ENCODE measurements at regions not wholly inside any gene's neighbourhood (a gene's known extent, or its start where the extent isn't known, plus 50 kb on each side); places are given as distances from the start of the nearest gene placed in this dataset.

DNA sequence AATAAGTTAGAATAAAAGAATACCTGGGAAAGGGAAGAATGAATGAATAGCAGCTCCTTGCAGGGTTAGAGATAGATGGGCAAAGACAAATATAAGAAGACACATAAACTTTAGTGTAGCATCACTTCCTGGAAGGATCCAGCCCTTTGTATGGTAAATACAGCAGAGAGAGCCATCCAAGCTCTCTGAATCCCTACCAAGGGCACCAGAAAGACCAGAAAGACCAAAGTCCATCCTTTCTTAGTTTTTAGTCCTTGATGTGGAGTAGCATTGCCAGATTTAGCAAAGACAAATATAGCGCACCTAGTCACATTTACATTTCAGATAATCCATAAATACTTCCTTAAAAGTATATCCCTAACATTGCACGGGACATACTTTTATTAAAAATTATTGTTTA, 56.1 kb upstream of the C9orf72 start:
- peaks cover 5% of the 10 kb centered on the region for H3K27me3 Mint-ChIP-seq (ENCODE audit: low read depth)
- Histone ChIP-seq H3K79me1 (ENCODE audit: insufficient read depth, low read depth, low read length, poor library complexity, severe bottlenecking) (no peaks in the 10 kb centered on the region), H4K8ac (replicated peaks; ENCODE audit: insufficient read length, low read depth, low read length) (no peak overlapping the region), H2BK15ac (ENCODE audit: low read depth, low read length) (no peak overlapping the region), H3K9me3 (ENCODE audit: control insufficient read depth, low read depth, low read length) (no peaks in the 10 kb centered on the region), H4K20me1 (ENCODE audit: control insufficient read depth, insufficient read depth, insufficient read length) (no peaks in the 10 kb centered on the region), H3K4ac (ENCODE audit: low read depth, low read length) (no peak overlapping the region), H4K91ac (ENCODE audit: insufficient read length, low read depth, low read length) (no peak overlapping the region), H3K27me3 (ENCODE audit: insufficient read depth, low read length) (no peaks in the 10 kb centered on the region), H2BK5ac (ENCODE audit: insufficient read length, low read length) (no peak overlapping the region), H2BK120ac (ENCODE audit: low read depth, low read length, poor library complexity, severe bottlenecking) (no peak overlapping the region), H3K14ac (ENCODE audit: insufficient read depth, low read length) (no peak overlapping the region), H3K18ac (ENCODE audit: insufficient read length, low read depth, low read length) (no peak overlapping the region), H3K56ac (ENCODE audit: insufficient read length, low read depth, low read length) (no peak overlapping the region), H2AK5ac (ENCODE audit: insufficient read length, low read length) (no peak overlapping the region), H3K23me2 (ENCODE audit: insufficient read length, low read depth, low read length, poor library complexity, severe bottlenecking) (no peaks in the 10 kb centered on the region), H3K4me2 (ENCODE audit: insufficient read depth, insufficient read length, low read length) (no peak overlapping the region), H3K27ac (ENCODE audit: insufficient read length, low read depth, low read length) (no peak overlapping the region), H3K9ac (ENCODE audit: extremely low read depth, insufficient read length, low read length) (no peak overlapping the region), H3K4me1 (ENCODE audit: insufficient read depth, low read length) (0 out of 2 replicates have a peak, but pooled peaks cover 3% of the 10 kb centered on the region), H3K79me2 (ENCODE audit: insufficient read depth, low read length) (no peaks in the 10 kb centered on the region), H2BK20ac (ENCODE audit: low read depth, low read length, poor library complexity, severe bottlenecking) (no peak overlapping the region), H2BK12ac (ENCODE audit: insufficient read length, low read depth, low read length) (no peak overlapping the region), H4K5ac (ENCODE audit: insufficient read length, low read depth, low read length) (no peak overlapping the region), H3T11ph (ENCODE audit: low read length) (no peak overlapping the region), H2AFZ (ENCODE audit: low read length) (no peak overlapping the region), H3K23ac (ENCODE audit: insufficient read length, low read depth, low read length) (no peak overlapping the region)
- DNase-seq = no peak
- no peak overlapping the region for H3K27ac Mint-ChIP-seq
- WGBS (ENCODE audit: extremely low coverage, insufficient read length, low lambda C conversion rate) = no CpG with 5 or more reads among the region's 2 CpGs
- H3K4me1 Mint-ChIP-seq = peaks cover 14 to 19% of the 10 kb centered on the region in 2 experiments
- peaks cover 0 to 4% (median 0%) of the 10 kb centered on the region in 3 experiments; a peak in 1 of 7 replicates for H3K36me3 Mint-ChIP-seq (ENCODE audit: insufficient read depth in 1 of 3, low read depth in 3 of 3)
- TF ChIP-seq, protein P1, sequence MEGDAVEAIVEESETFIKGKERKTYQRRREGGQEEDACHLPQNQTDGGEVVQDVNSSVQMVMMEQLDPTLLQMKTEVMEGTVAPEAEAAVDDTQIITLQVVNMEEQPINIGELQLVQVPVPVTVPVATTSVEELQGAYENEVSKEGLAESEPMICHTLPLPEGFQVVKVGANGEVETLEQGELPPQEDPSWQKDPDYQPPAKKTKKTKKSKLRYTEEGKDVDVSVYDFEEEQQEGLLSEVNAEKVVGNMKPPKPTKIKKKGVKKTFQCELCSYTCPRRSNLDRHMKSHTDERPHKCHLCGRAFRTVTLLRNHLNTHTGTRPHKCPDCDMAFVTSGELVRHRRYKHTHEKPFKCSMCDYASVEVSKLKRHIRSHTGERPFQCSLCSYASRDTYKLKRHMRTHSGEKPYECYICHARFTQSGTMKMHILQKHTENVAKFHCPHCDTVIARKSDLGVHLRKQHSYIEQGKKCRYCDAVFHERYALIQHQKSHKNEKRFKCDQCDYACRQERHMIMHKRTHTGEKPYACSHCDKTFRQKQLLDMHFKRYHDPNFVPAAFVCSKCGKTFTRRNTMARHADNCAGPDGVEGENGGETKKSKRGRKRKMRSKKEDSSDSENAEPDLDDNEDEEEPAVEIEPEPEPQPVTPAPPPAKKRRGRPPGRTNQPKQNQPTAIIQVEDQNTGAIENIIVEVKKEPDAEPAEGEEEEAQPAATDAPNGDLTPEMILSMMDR (conservative IDR thresholded peaks at IDR 0.05) = no peak
- H3K9me3 Mint-ChIP-seq = no peaks in the 10 kb centered on the region; a peak in 1 of 5 replicates
- H3K4me3 Mint-ChIP-seq = no peak overlapping the region

Data from H9 (cell line).